ENCODE measurements at regions not wholly inside any gene's neighbourhood (a gene's known extent, or its start where the extent isn't known, plus 50 kb on each side); places are given as distances from the start of the nearest gene placed in this dataset.

DNA sequence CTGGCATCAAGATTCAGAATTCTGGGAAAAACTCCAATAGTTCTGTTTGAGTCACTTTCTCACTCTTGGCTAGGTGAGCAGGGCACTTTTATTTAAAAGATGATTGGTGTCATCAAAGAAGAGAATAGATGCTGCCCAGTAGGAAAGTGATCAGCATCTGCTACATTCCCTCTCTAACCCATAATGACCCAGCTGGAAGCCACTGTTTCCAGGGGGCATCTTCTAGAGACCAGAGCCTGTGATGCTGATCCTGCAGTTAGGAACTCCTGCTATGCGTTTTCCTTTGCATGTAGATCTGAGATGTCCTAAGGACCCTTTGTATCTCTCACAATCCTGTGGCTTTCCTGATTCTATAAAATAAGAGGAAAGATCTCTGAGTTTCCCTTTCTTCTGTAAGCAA lies 79.9 kb upstream of the TMTC1 start:
- TF ChIP-seq, protein P1, sequence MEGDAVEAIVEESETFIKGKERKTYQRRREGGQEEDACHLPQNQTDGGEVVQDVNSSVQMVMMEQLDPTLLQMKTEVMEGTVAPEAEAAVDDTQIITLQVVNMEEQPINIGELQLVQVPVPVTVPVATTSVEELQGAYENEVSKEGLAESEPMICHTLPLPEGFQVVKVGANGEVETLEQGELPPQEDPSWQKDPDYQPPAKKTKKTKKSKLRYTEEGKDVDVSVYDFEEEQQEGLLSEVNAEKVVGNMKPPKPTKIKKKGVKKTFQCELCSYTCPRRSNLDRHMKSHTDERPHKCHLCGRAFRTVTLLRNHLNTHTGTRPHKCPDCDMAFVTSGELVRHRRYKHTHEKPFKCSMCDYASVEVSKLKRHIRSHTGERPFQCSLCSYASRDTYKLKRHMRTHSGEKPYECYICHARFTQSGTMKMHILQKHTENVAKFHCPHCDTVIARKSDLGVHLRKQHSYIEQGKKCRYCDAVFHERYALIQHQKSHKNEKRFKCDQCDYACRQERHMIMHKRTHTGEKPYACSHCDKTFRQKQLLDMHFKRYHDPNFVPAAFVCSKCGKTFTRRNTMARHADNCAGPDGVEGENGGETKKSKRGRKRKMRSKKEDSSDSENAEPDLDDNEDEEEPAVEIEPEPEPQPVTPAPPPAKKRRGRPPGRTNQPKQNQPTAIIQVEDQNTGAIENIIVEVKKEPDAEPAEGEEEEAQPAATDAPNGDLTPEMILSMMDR (IDR thresholded peaks at IDR 0.05) = no peak
- TF ChIP-seq POLR2A (IDR thresholded peaks at IDR 0.05) (no peak), EP300 (IDR thresholded peaks at IDR 0.05) (no peak)

All from ovary (tissue), 3 donors.